K562 (cell line): ENCODE measurements at regions not wholly inside any gene's neighbourhood (a gene's known extent, or its start where the extent isn't known, plus 50 kb on each side); places are given as distances from the start of the nearest gene placed in this dataset.

Source experiments
- ATAC-seq: fragments of 200-7000 bp; cut with Tn5 transposase; 3 replicates; pipeline ENCODE4 v1.9.1; 2020; ENCODE audit warnings: moderate library complexity
- BruUV-seq: library from RNA; stranded (reverse); fragments of 400-500 nt; replicated peaks from 2 replicates; lab custom pipeline; 2021; lab: Mats Ljungman, UMichigan
- CTCF ChIA-PET: fragments of 300-600 bp; formaldehyde crosslinking; extraction: SDS; loops from one replicate; lab custom pipeline; 2021; ENCODE audit warnings: low intra/inter-chr PET ratio; lab: Yijun Ruan, JAX
- POLR2A ChIA-PET: fragments of 300-600, 350-650 bp; sonication (Branson Sonifier 250); formaldehyde crosslinking; extraction: SDS; loops from one replicate; lab custom pipeline; 2021; ENCODE audit warnings: antibody characterized with exemption, inconsistent platforms; lab: Yijun Ruan, JAX
- DNase-seq, 4 experiments: peaks; one replicate each; pipeline versions ENCODE4 v3.0.0 to v3.0.0-alpha.2; 2011 to 2018; ENCODE audit warnings: low spot score in 3 of 4, mixed read lengths in 3 of 4; ENCODE audit errors: extremely low read depth in 1 of 4
- FAIRE-seq: peaks from 2 replicates; lab custom pipeline; 2011; peaks lifted over from hg19 to GRCh38; lab: Jason Lieb, UNC
- H2AFZ ChIP-seq: 2 replicates; pipeline ENCODE4 v1.6.0; 2011; ENCODE audit warnings: low read depth, low read length, control low read depth, inconsistent platforms
- H3K27ac ChIP-seq: fragments of 200-600 bp; 3 replicates; pipeline ENCODE4 v1.8.0; 2011; ENCODE audit warnings: low read depth, mild to moderate bottlenecking, control low read depth, inconsistent platforms, low read length, moderate library complexity, mixed read lengths; ENCODE audit errors: extremely low read depth
- H3K27me3 ChIP-seq, 2 experiments: fragments of 300-600 bp in 1 of 2; 2 replicates in 1 of 2; 3 replicates in 1 of 2; pipeline versions ENCODE4 v1.6.0 to v1.8.0; 2011; ENCODE audit warnings: inconsistent platforms in 2 of 2, low read length in 2 of 2, mild to moderate bottlenecking in 1 of 2, mixed read lengths in 1 of 2, moderate library complexity in 1 of 2; ENCODE audit not compliant: control insufficient read depth in 2 of 2, insufficient read depth in 2 of 2
- H3K36me3 ChIP-seq: fragments of 300-600 bp; 3 replicates; pipeline ENCODE4 v1.8.0; 2011; ENCODE audit warnings: mild to moderate bottlenecking, low read length, inconsistent platforms; ENCODE audit not compliant: control insufficient read depth, insufficient read depth
- H3K4me1 ChIP-seq, 2 experiments: fragments of 200-600 bp in 1 of 2; replicated peaks in 1 of 2; 2 replicates in 1 of 2; 3 replicates in 1 of 2; pipeline versions ENCODE4 v1.5.1 to v1.8.0; 2011; ENCODE audit warnings: inconsistent platforms in 2 of 2, low read length in 2 of 2, mild to moderate bottlenecking in 1 of 2, mixed read lengths in 1 of 2, moderate library complexity in 1 of 2; ENCODE audit not compliant: control insufficient read depth in 2 of 2, insufficient read depth in 2 of 2
- H3K4me2 ChIP-seq: 2 replicates; pipeline ENCODE4 v1.6.1; 2011; ENCODE audit warnings: low read length, control low read depth, inconsistent platforms, mixed read lengths; ENCODE audit not compliant: insufficient read depth
- H3K4me3 ChIP-seq: fragments of 200-600 bp; sonication (generic), shearing (Covaris generic); 2 replicates; pipeline ENCODE4 v1.5.1; 2016; ENCODE audit warnings: control low read depth, inconsistent platforms
- H3K79me2 ChIP-seq: fragments of 200-600 bp; 3 replicates; pipeline ENCODE4 v1.8.0; 2011; ENCODE audit warnings: low read length, inconsistent platforms; ENCODE audit not compliant: control insufficient read depth, insufficient read depth
- H3K9ac ChIP-seq, 2 experiments: 2 replicates each; pipeline versions ENCODE4 v1.6.0 to v1.6.1; 2011; ENCODE audit warnings: low read depth in 2 of 2, low read length in 2 of 2, control low read depth in 1 of 2, inconsistent platforms in 1 of 2, mild to moderate bottlenecking in 1 of 2, mixed read lengths in 1 of 2; ENCODE audit not compliant: insufficient read depth in 1 of 2
- H3K9me1 ChIP-seq: one replicate; pipeline ENCODE4 v1.6.0; 2011; ENCODE audit warnings: inconsistent platforms, mild to moderate bottlenecking, low read length, moderate library complexity; ENCODE audit not compliant: control insufficient read depth, insufficient read depth
- H3K9me3 ChIP-seq: replicated peaks from 2 replicates; pipeline ENCODE4 v1.5.1; 2011; ENCODE audit warnings: low read depth, low read length, inconsistent platforms; ENCODE audit not compliant: control insufficient read depth, insufficient read depth
- H4K20me1 ChIP-seq: replicated peaks from 2 replicates; pipeline ENCODE4 v1.6.1; 2011; ENCODE audit warnings: low read length, inconsistent platforms, mixed read lengths; ENCODE audit not compliant: control insufficient read depth, insufficient read depth
- CAMTA2 ChIP-seq: fragments of 250-450 bp; sonication (Bioruptor Pico); conservative IDR thresholded peaks from 2 replicates; pipeline ENCODE4 v1.5.1; 2022
- CHCHD3 ChIP-seq: fragments of 250-450 bp; sonication (Bioruptor Pico); IDR thresholded peaks from 2 replicates; pipeline ENCODE4 v2.1.2; 2022; ENCODE audit warnings: mild to moderate bottlenecking
- ETS2 ChIP-seq: IDR thresholded peaks from 2 replicates; pipeline ENCODE4 v1.6.1; 2016; ENCODE audit warnings: borderline replicate concordance, missing genetic modification characterization, mild to moderate bottlenecking, moderate library complexity, missing compliant biosample characterization; ENCODE audit not compliant: poor library complexity, severe bottlenecking
- IFI16 ChIP-seq: fragments of 250-450 bp; sonication (Bioruptor Pico); IDR thresholded peaks from 2 replicates; pipeline ENCODE4 v2.1.2; 2022; ENCODE audit warnings: mild to moderate bottlenecking, inconsistent platforms
- NR3C1 ChIP-seq: sonication (generic); formaldehyde crosslinking; IDR thresholded peaks from 2 replicates; pipeline ENCODE4 v1.8.1; 2022; ENCODE audit warnings: missing genetic modification reagents
- RB1 ChIP-seq: fragments of 450-650 bp; IDR thresholded peaks from 2 replicates; pipeline ENCODE4 v1.6.1; 2017; ENCODE audit warnings: low read depth, mild to moderate bottlenecking
- SETDB1 ChIP-seq: IDR thresholded peaks from one replicate; pipeline ENCODE4 v1.6.1; 2012; ENCODE audit warnings: low read length, control low read depth, inconsistent platforms
- SMARCA5 ChIP-seq: fragments of 450-650 bp; IDR thresholded peaks from 2 replicates; pipeline ENCODE4 v1.6.1; 2016
- STAG1 ChIP-seq: sonication (generic); formaldehyde crosslinking; IDR thresholded peaks from 2 replicates; pipeline ENCODE4 v1.5.0; 2020; ENCODE audit warnings: missing genetic modification reagents, borderline replicate concordance
- ZFP36 ChIP-seq: fragments of 150-350 bp; IDR thresholded peaks from 2 replicates; pipeline ENCODE4 v1.6.1; 2018; ENCODE audit warnings: low read length, low read depth; ENCODE audit not compliant: partially characterized antibody
- ZHX1 ChIP-seq: fragments of 150-350 bp; conservative IDR thresholded peaks from 2 replicates; pipeline ENCODE4 v1.6.1; 2014; ENCODE audit warnings: low read length
- ZNF253 ChIP-seq: fragments of 250-450 bp; sonication (Bioruptor Pico); conservative IDR thresholded peaks from 2 replicates; pipeline ENCODE4 v1.6.1; 2021; ENCODE audit warnings: mild to moderate bottlenecking
- WGBS: fragments of 100-300 bp; shearing (Covaris generic); methylation state at CpG from one replicate; pipeline ENCODE4 v1.1.6; 2016; ENCODE audit warnings: low coverage, mixed read lengths; ENCODE audit not compliant: insufficient coverage; ENCODE audit errors: missing lambda C conversion rate; 5-methylcytosine and 5-hydroxymethylcytosine counted together
- in situ Hi-C: fragments of 300-500 bp; cut with MboI; formaldehyde crosslinking; loops from 4 replicates; pipeline ENCODE4 v1.15.0; 2018; ENCODE audit warnings: inconsistent platforms, mixed read lengths
- intact Hi-C: fragments of 100-400 bp; cut with micrococcal nuclease; formaldehyde crosslinking; loops from 2 replicates; pipeline ENCODE4 v1.14.2; 2022
- TF ChIP-seq, protein P1 (sequence below), 2 experiments: IDR thresholded peaks; 2 replicates each; pipeline ENCODE4 v1.6.1; 2012; ENCODE audit warnings: improper control_type of control experiment in 2 of 2, low read depth in 2 of 2, low read length in 2 of 2, borderline replicate concordance in 1 of 2
- TF ChIP-seq, protein P2 (sequence below): sonication (generic); formaldehyde crosslinking; IDR thresholded peaks from 2 replicates; pipeline ENCODE4 v1.8.0; 2022; ENCODE audit warnings: missing genetic modification reagents, mild to moderate bottlenecking, moderate library complexity, borderline replicate concordance
- TF ChIP-seq, protein P3 (sequence below), 2 experiments: fragments of 200-800 bp in 1 of 2; sonication (Bioruptor generic) in 1 of 2; sonication (generic) in 1 of 2; formaldehyde crosslinking in 1 of 2; IDR thresholded peaks in 1 of 2; conservative IDR thresholded peaks in 1 of 2; 2 replicates each; pipeline versions ENCODE4 v1.5.0 to v1.6.1; 2016 to 2020; ENCODE audit warnings: missing compliant biosample characterization in 1 of 2, missing genetic modification characterization in 1 of 2, missing genetic modification reagents in 1 of 2

DNA sequence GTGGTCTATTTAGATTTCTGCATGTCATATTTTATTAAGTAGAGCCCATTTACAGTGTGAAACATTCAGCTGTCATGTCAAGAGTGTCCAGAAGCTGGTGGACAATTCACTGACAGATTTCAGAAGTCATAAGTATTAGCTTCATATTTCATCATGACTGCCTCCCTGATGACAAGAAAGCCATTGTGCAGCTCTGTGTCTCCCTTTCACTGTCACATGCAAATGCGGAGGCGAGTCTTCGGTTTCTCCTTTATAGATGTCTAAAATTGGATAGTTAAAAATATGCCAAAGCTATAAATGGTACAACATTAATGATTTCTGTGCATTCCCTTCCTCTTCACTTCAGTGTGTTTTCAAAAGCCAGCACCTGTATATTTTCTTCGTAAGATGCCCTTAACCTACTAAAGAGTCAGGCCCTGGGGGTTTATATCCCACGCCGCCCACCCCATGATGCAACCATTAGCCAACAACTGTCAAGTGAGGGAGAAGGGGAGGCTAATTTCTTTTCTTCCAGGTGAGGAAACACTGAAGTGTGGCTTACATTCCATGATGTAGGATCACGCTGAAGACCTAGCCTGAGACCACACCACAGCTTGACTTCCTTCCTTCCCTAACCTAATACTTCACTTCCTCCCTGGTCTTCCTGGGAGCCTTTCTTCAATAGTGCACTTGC, 99.6 kb upstream of the DDX18 start:
- ATAC-seq: no peak
- TF ChIP-seq, protein P1, sequence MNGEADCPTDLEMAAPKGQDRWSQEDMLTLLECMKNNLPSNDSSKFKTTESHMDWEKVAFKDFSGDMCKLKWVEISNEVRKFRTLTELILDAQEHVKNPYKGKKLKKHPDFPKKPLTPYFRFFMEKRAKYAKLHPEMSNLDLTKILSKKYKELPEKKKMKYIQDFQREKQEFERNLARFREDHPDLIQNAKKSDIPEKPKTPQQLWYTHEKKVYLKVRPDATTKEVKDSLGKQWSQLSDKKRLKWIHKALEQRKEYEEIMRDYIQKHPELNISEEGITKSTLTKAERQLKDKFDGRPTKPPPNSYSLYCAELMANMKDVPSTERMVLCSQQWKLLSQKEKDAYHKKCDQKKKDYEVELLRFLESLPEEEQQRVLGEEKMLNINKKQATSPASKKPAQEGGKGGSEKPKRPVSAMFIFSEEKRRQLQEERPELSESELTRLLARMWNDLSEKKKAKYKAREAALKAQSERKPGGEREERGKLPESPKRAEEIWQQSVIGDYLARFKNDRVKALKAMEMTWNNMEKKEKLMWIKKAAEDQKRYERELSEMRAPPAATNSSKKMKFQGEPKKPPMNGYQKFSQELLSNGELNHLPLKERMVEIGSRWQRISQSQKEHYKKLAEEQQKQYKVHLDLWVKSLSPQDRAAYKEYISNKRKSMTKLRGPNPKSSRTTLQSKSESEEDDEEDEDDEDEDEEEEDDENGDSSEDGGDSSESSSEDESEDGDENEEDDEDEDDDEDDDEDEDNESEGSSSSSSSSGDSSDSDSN (IDR thresholded peaks at IDR 0.05; ENCODE audit: borderline replicate concordance in 1 of 2, low read depth in 2 of 2, low read length in 2 of 2): no peak
- no peak for TF ChIP-seq ZNF253 (CRISPR knock-in tag)
- TF ChIP-seq RB1: no peak
- TF ChIP-seq, protein P2, sequence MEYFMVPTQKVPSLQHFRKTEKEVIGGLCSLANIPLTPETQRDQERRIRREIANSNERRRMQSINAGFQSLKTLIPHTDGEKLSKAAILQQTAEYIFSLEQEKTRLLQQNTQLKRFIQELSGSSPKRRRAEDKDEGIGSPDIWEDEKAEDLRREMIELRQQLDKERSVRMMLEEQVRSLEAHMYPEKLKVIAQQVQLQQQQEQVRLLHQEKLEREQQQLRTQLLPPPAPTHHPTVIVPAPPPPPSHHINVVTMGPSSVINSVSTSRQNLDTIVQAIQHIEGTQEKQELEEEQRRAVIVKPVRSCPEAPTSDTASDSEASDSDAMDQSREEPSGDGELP (CRISPR knock-in tag): no peak
- TF ChIP-seq CAMTA2 (CRISPR knock-in tag): no peak
- TF ChIP-seq NR3C1 (CRISPR knock-in tag): no peak
- TF ChIP-seq ETS2 (tag): no peak
- TF ChIP-seq IFI16 (CRISPR knock-in tag): no peak
- TF ChIP-seq SMARCA5: no peak
- no peak for TF ChIP-seq ZHX1
- TF ChIP-seq STAG1 (CRISPR knock-in tag): no peak
- no peak for TF ChIP-seq ZFP36
- TF ChIP-seq CHCHD3 (CRISPR knock-in tag): no peak
- TF ChIP-seq, protein P3, sequence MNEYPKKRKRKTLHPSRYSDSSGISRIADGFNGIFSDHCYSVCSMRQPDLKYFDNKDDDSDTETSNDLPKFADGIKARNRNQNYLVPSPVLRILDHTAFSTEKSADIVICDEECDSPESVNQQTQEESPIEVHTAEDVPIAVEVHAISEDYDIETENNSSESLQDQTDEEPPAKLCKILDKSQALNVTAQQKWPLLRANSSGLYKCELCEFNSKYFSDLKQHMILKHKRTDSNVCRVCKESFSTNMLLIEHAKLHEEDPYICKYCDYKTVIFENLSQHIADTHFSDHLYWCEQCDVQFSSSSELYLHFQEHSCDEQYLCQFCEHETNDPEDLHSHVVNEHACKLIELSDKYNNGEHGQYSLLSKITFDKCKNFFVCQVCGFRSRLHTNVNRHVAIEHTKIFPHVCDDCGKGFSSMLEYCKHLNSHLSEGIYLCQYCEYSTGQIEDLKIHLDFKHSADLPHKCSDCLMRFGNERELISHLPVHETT (CRISPR knock-in tag; conservative IDR thresholded peaks at IDR 0.05 in 1 of 2, IDR thresholded peaks at IDR 0.05 in 1 of 2): no peak
- no peak for TF ChIP-seq SETDB1

More for the DNA sequence above, 99.6 kb upstream of the DDX18 start:
- ChIA-PET CTCF (no interaction called here), POLR2A (no interaction called here)
- in situ Hi-C loops (no loop called here), intact Hi-C loops (no loop called here)
- DNase-seq (no peak), FAIRE-seq (no peak)
- H3K27ac ChIP-seq: no peak overlapping the region
- no peak overlapping the region for H3K4me2 ChIP-seq
- no TSS peak for BruUV-seq
- H3K4me1 ChIP-seq: no peaks in the 10 kb centered on the region
- H2AFZ ChIP-seq: no peak overlapping the region
- no peak overlapping the region for H3K9ac ChIP-seq
- H4K20me1 ChIP-seq: no peaks in the 10 kb centered on the region
- 0% methylated on average over 7 of the region's 7 CpGs for WGBS
- H3K27me3 ChIP-seq: no peaks in the 10 kb centered on the region
- H3K4me3 ChIP-seq: no peak overlapping the region
- no peaks in the 10 kb centered on the region for H3K9me1 ChIP-seq
- H3K9me3 ChIP-seq: no peaks in the 10 kb centered on the region
- no peaks in the 10 kb centered on the region for H3K79me2 ChIP-seq
- no peaks in the 10 kb centered on the region for H3K36me3 ChIP-seq
